ENCODE measurements at regions not wholly inside any gene's neighbourhood (a gene's known extent, or its start where the extent isn't known, plus 50 kb on each side); places are given as distances from the start of the nearest gene placed in this dataset.

DNA sequence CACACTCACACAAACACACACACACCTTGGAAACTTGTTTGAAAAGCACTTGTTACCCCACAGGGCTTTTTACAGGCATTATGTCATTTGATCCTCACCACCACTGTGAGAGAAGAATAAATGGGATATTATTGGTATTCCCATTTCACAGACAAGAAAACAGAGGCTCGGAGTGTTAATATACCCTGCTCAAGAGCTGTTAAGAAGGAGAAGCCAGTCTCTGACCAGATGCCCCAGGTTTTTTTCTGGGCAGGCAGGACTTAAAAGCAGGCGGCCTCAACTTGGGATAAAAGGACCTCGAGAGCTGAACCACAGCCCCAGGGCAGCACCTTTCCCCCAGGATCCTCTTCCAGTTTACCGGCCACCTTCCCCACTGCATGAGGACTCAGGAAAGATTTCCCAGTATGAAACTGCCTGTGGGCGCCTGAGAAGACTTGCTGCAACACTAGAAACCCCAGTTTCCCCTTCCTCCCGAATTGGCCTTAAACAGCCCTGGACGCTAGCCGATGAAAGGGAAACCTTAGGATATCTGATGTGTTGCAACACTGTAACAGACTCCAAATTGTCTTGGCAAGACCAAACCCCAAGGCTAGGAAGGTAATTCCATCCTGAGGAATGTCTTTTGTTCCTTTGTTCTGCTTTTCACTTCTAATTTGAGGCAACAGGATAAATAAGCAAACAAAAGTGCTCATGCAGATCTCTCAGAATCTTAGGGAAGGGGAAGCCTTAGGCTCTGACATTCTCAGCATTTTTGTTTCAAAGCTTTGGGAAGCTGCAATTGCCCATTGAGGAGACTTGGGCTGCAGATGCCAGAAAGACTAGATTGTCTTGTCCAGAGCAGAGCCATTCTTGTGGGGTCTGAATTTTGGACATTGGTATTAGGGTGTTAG lies 173.5 kb downstream of the TRIM29 start:
- Histone ChIP-seq H3K4me3 (replicated peaks in 1 of 3; ENCODE audit: insufficient read depth in 1 of 3, low read depth in 1 of 3, low read length in 3 of 3) (no peak overlapping the region), H4K20me1 (replicated peaks; ENCODE audit: control insufficient read depth, extremely low read depth, insufficient read depth, low read length) (no peaks in the 10 kb centered on the region), H3K4me1 (ENCODE audit: control insufficient read depth, extremely low read depth, insufficient read depth, low read length) (no peaks in the 10 kb centered on the region), H3K79me2 (ENCODE audit: control insufficient read depth, insufficient read depth, low read length) (no peaks in the 10 kb centered on the region), H3K9me1 (replicated peaks; ENCODE audit: control insufficient read depth, extremely low read depth, insufficient read depth, low read length) (no peaks in the 10 kb centered on the region), H3K9ac (replicated peaks; ENCODE audit: extremely low read depth, insufficient read depth, low read length) (no peak overlapping the region), H3K36me3 (ENCODE audit: control insufficient read depth in 2 of 2, extremely low read depth in 1 of 2, insufficient read depth in 2 of 2, low read length in 2 of 2) (no peaks in the 10 kb centered on the region), H2AFZ (ENCODE audit: low read depth, low read length) (no peak overlapping the region), H3K27ac (ENCODE audit: insufficient read depth, low read depth, low read length) (no peak overlapping the region), H3K9me3 (replicated peaks; ENCODE audit: control insufficient read depth, insufficient read depth, low read length) (no peaks in the 10 kb centered on the region), H3K4me2 (ENCODE audit: insufficient read depth, low read length) (no peak overlapping the region), H3K27me3 (ENCODE audit: control insufficient read depth in 2 of 2, insufficient read depth in 2 of 2, low read length in 2 of 2) (peaks cover 0 to 3% of the 10 kb centered on the region in 2 experiments)
- ChIA-PET POLR2A (no interaction called here), CTCF (no interaction called here)
- dilution Hi-C loops (cut with MboI; ENCODE audit: extremely low pct_ligation_motif_present, low sequenced_read_pairs) (no loop called here), intact Hi-C loops (cut with micrococcal nuclease) (no loop called here)
- DNase-seq (ENCODE audit: low read depth, low spot score), result no peak
- TF ChIP-seq FOS (IDR thresholded peaks at IDR 0.05; ENCODE audit: borderline replicate concordance, insufficient read depth, low read length), result no peak
- BruUV-seq (replicated peaks), result no TSS peak
- FAIRE-seq, result no peak

DNA sequence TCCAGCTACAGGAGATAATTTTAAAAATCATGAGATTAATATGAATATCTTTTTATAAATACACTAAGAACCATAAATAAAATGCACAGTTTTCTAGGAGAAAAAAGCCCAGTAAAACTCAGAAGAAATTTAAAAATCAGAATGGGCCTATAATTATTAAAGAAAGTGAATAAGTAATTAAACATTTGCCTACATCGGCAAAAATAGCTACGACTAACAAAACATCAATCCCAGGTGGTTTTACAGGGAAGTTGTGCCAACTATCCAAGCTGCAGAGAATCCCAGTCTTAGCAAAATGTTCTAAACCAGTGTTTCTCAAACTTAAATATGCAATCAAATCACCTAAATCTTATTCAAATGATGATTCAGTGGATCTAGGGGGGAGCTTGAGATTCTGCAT lies 180.0 kb downstream of the TRIM29 start:
- no peaks in the 10 kb centered on the region for H3K36me3 ChIP-seq (ENCODE audit: control insufficient read depth in 2 of 2, extremely low read depth in 1 of 2, insufficient read depth in 2 of 2, low read length in 2 of 2)
- no peaks in the 10 kb centered on the region for H3K9me3 ChIP-seq (replicated peaks; ENCODE audit: control insufficient read depth, insufficient read depth, low read length)
- no peaks in the 10 kb centered on the region for H4K20me1 ChIP-seq (replicated peaks; ENCODE audit: control insufficient read depth, extremely low read depth, insufficient read depth, low read length)
- H3K79me2 ChIP-seq (ENCODE audit: control insufficient read depth, insufficient read depth, low read length), result no peaks in the 10 kb centered on the region
- H3K4me1 ChIP-seq (ENCODE audit: control insufficient read depth, extremely low read depth, insufficient read depth, low read length), result no peaks in the 10 kb centered on the region
- intact Hi-C loops (cut with micrococcal nuclease) (no loop called here), dilution Hi-C loops (cut with MboI; ENCODE audit: extremely low pct_ligation_motif_present, low sequenced_read_pairs) (no loop called here)
- no peak for FAIRE-seq
- DNase-seq (ENCODE audit: low read depth, low spot score), result no peak
- CTCF ChIA-PET, result interaction anchor here (1.5 kb wide), 1 partner anchor 8 kb away, joined by 3 read pairs; no protein-coding TSS in a partner anchor
- H2AFZ ChIP-seq (ENCODE audit: low read depth, low read length), result no peak overlapping the region
- no TSS peak for BruUV-seq (replicated peaks)
- H3K9me1 ChIP-seq (replicated peaks; ENCODE audit: control insufficient read depth, extremely low read depth, insufficient read depth, low read length), result no peaks in the 10 kb centered on the region
- TF ChIP-seq, protein P1, sequence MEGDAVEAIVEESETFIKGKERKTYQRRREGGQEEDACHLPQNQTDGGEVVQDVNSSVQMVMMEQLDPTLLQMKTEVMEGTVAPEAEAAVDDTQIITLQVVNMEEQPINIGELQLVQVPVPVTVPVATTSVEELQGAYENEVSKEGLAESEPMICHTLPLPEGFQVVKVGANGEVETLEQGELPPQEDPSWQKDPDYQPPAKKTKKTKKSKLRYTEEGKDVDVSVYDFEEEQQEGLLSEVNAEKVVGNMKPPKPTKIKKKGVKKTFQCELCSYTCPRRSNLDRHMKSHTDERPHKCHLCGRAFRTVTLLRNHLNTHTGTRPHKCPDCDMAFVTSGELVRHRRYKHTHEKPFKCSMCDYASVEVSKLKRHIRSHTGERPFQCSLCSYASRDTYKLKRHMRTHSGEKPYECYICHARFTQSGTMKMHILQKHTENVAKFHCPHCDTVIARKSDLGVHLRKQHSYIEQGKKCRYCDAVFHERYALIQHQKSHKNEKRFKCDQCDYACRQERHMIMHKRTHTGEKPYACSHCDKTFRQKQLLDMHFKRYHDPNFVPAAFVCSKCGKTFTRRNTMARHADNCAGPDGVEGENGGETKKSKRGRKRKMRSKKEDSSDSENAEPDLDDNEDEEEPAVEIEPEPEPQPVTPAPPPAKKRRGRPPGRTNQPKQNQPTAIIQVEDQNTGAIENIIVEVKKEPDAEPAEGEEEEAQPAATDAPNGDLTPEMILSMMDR (IDR thresholded peaks at IDR 0.05; ENCODE audit: extremely low read depth in 1 of 2, insufficient read depth in 1 of 2, low read depth in 1 of 2, low read length in 2 of 2), result no peak
- H3K4me3 ChIP-seq (replicated peaks in 1 of 3; ENCODE audit: insufficient read depth in 1 of 3, low read depth in 1 of 3, low read length in 3 of 3), result no peak overlapping the region
- POLR2A ChIA-PET, result no interaction called here
- H3K27me3 ChIP-seq (ENCODE audit: control insufficient read depth in 2 of 2, insufficient read depth in 2 of 2, low read length in 2 of 2), result no peaks in the 10 kb centered on the region
- no peak overlapping the region for H3K4me2 ChIP-seq (ENCODE audit: insufficient read depth, low read length)
- H3K9ac ChIP-seq (replicated peaks; ENCODE audit: extremely low read depth, insufficient read depth, low read length), result no peak overlapping the region
- no peak overlapping the region for H3K27ac ChIP-seq (ENCODE audit: insufficient read depth, low read depth, low read length)

All from endothelial cell of umbilical vein (primary cell).